H1 (cell line): ENCODE measurements at regions not wholly inside any gene's neighbourhood (a gene's known extent, or its start where the extent isn't known, plus 50 kb on each side); places are given as distances from the start of the nearest gene placed in this dataset.
A peak's percentile ranks its signal among the peaks of the same experiment; 100 is the strongest.

Experiments
- CTCF ChIA-PET: fragments of 300-600 bp; sonication (Branson Sonifier 250); formaldehyde crosslinking; loops from one replicate; lab custom pipeline; 2021; ENCODE audit not compliant: partially characterized antibody; lab: Charles Lee
- POLR2A ChIA-PET: fragments of 300-600 bp; sonication (Branson Sonifier 250); formaldehyde crosslinking; loops from one replicate; lab custom pipeline; 2021; ENCODE audit warnings: inconsistent platforms; ENCODE audit not compliant: partially characterized antibody; lab: Charles Lee
- DNase-seq, 2 experiments: peaks; one replicate each; pipeline versions ENCODE4 v3.0.0 to v3.0.0-alpha.2; 2010 to 2022; ENCODE audit warnings: low spot score in 2 of 2, low read depth in 1 of 2, mixed read lengths in 1 of 2
- FAIRE-seq: peaks from 2 replicates; lab custom pipeline; 2011; peaks lifted over from hg19 to GRCh38; lab: Jason Lieb, UNC
- H2AFZ ChIP-seq: 2 replicates; pipeline ENCODE4 v1.8.1; 2012; ENCODE audit warnings: low read length, inconsistent platforms
- H2AK5ac ChIP-seq: 2 replicates; pipeline ENCODE4 v1.6.1; 2013; ENCODE audit warnings: low read depth, low read length
- H2BK120ac ChIP-seq: replicated peaks from 2 replicates; pipeline ENCODE3; 2013; ENCODE audit warnings: low read depth, low read length, inconsistent platforms
- H2BK12ac ChIP-seq: 2 replicates; pipeline ENCODE4 v1.6.1; 2013; ENCODE audit warnings: low read depth, low read length
- H2BK15ac ChIP-seq: 2 replicates; pipeline ENCODE4 v1.6.1; 2013; ENCODE audit warnings: low read length
- H2BK20ac ChIP-seq: 2 replicates; pipeline ENCODE4 v1.6.1; 2013; ENCODE audit warnings: low read length
- H2BK5ac ChIP-seq: 2 replicates; pipeline ENCODE4 v1.6.1; 2013; ENCODE audit warnings: low read depth, low read length
- H3K14ac ChIP-seq: 2 replicates; pipeline ENCODE4 v1.6.1; 2013; ENCODE audit warnings: inconsistent platforms; ENCODE audit not compliant: insufficient read length
- H3K18ac ChIP-seq: 2 replicates; pipeline ENCODE4 v1.6.1; 2013; ENCODE audit warnings: low read length; ENCODE audit errors: extremely low read depth
- H3K23ac ChIP-seq: 2 replicates; pipeline ENCODE4 v1.6.1; 2013; ENCODE audit warnings: inconsistent platforms; ENCODE audit not compliant: insufficient read length
- H3K23me2 ChIP-seq: 2 replicates; pipeline ENCODE4 v1.6.1; 2013; ENCODE audit warnings: low read depth, low read length
- H3K27ac ChIP-seq: 2 replicates; pipeline ENCODE4 v1.6.1; 2011; ENCODE audit warnings: low read depth, low read length, inconsistent platforms
- H3K27me3 ChIP-seq, 4 experiments: replicated peaks in 1 of 4; 1 replicate in 1 of 4; 2 replicates in 3 of 4; pipeline versions ENCODE4 v1.6.1 to v1.8.1; 2011 to 2013; ENCODE audit warnings: low read length in 3 of 4, mild to moderate bottlenecking in 3 of 4, inconsistent platforms in 2 of 4, mixed read lengths in 2 of 4, moderate library complexity in 1 of 4; ENCODE audit not compliant: control insufficient read depth in 3 of 4, insufficient read depth in 3 of 4; ENCODE audit errors: extremely low read depth in 1 of 4
- H3K36me3 ChIP-seq, 4 experiments: 2 replicates each; pipeline versions ENCODE4 v1.6.1 to v1.8.1; 2011 to 2013; ENCODE audit warnings: mild to moderate bottlenecking in 4 of 4, low read length in 3 of 4, moderate library complexity in 2 of 4, control low read depth in 1 of 4, inconsistent platforms in 1 of 4; ENCODE audit not compliant: insufficient read depth in 4 of 4, control insufficient read depth in 2 of 4
- H3K4ac ChIP-seq: replicated peaks from 2 replicates; pipeline ENCODE3; 2013; ENCODE audit warnings: low read length, low read depth, mixed read lengths, inconsistent platforms; ENCODE audit not compliant: insufficient read length
- H3K4me1 ChIP-seq, 4 experiments: replicated peaks in 1 of 4; 1 replicate in 1 of 4; 2 replicates in 3 of 4; pipeline versions ENCODE4 v1.6.1 to v1.8.1; 2011 to 2013; ENCODE audit warnings: low read length in 3 of 4, inconsistent platforms in 2 of 4, mixed read lengths in 1 of 4; ENCODE audit not compliant: insufficient read depth in 4 of 4, control insufficient read depth in 3 of 4
- H3K4me2 ChIP-seq, 2 experiments: 2 replicates each; pipeline versions ENCODE4 v1.6.1 to v1.8.1; 2011 to 2013; ENCODE audit warnings: low read depth in 2 of 2, low read length in 2 of 2, control low read depth in 1 of 2, inconsistent platforms in 1 of 2, mild to moderate bottlenecking in 1 of 2; ENCODE audit not compliant: insufficient read depth in 1 of 2
- H3K4me3 ChIP-seq, 4 experiments: fragments of 200-600, 300-600 bp in 1 of 4; sonication (generic), shearing (Covaris generic), sonication (Bioruptor Twin) in 1 of 4; 2 replicates each; pipeline versions ENCODE4 v1.5.1 to v1.8.1; 2011 to 2016; ENCODE audit warnings: low read length in 4 of 4, low read depth in 3 of 4, control low read depth in 2 of 4, inconsistent platforms in 2 of 4, mild to moderate bottlenecking in 2 of 4, mixed read lengths in 1 of 4, moderate library complexity in 1 of 4; ENCODE audit not compliant: insufficient read depth in 2 of 4; ENCODE audit errors: extremely low read depth in 1 of 4
- H3K56ac ChIP-seq: replicated peaks from 2 replicates; pipeline ENCODE3; 2013; ENCODE audit warnings: low read depth, mild to moderate bottlenecking, mixed read lengths, low read length, inconsistent platforms; ENCODE audit not compliant: insufficient read length
- H3K79me1 ChIP-seq: 2 replicates; pipeline ENCODE4 v1.6.1; 2013; ENCODE audit warnings: low read depth, low read length, control low read depth
- H3K79me2 ChIP-seq, 2 experiments: 2 replicates each; pipeline versions ENCODE4 v1.6.1 to v1.8.1; 2012 to 2013; ENCODE audit warnings: low read length in 2 of 2, mild to moderate bottlenecking in 2 of 2, inconsistent platforms in 1 of 2; ENCODE audit not compliant: insufficient read depth in 2 of 2, control insufficient read depth in 1 of 2
- H3K9ac ChIP-seq, 4 experiments: replicated peaks in 1 of 4; 1 replicate in 1 of 4; 2 replicates in 3 of 4; pipeline versions ENCODE4 v1.6.1 to v1.8.1; 2011 to 2013; ENCODE audit warnings: low read depth in 3 of 4, low read length in 3 of 4, control low read depth in 2 of 4, mild to moderate bottlenecking in 2 of 4, moderate library complexity in 2 of 4, inconsistent platforms in 1 of 4; ENCODE audit errors: extremely low read depth in 1 of 4
- H3K9me3 ChIP-seq, 2 experiments: 2 replicates each; pipeline versions ENCODE4 v1.6.1 to v1.8.1; 2012 to 2013; ENCODE audit warnings: mild to moderate bottlenecking in 2 of 2, moderate library complexity in 2 of 2, control low read depth in 1 of 2, inconsistent platforms in 1 of 2, low read depth in 1 of 2, low read length in 1 of 2, mixed read lengths in 1 of 2; ENCODE audit not compliant: insufficient read depth in 2 of 2
- H4K20me1 ChIP-seq, 2 experiments: replicated peaks in 1 of 2; 2 replicates each; pipeline versions ENCODE3 to v1.8.1; 2011 to 2013; ENCODE audit warnings: inconsistent platforms in 2 of 2, low read length in 2 of 2, mild to moderate bottlenecking in 1 of 2; ENCODE audit not compliant: insufficient read depth in 2 of 2, control insufficient read depth in 1 of 2
- H4K5ac ChIP-seq: 2 replicates; pipeline ENCODE4 v1.6.1; 2013; ENCODE audit warnings: low read length, low read depth, mixed read lengths, inconsistent platforms; ENCODE audit not compliant: insufficient read length
- H4K8ac ChIP-seq: 2 replicates; pipeline ENCODE4 v1.8.0; 2013; ENCODE audit warnings: mild to moderate bottlenecking, moderate library complexity, low read length, inconsistent platforms; ENCODE audit not compliant: insufficient read depth; ENCODE audit errors: extremely low read depth
- H4K91ac ChIP-seq: replicated peaks from 2 replicates; pipeline ENCODE3; 2013; ENCODE audit warnings: low read length, mixed read lengths, inconsistent platforms; ENCODE audit not compliant: insufficient read length
- CHD1 ChIP-seq: IDR thresholded peaks from 2 replicates; pipeline ENCODE4 v1.6.1; 2012; ENCODE audit warnings: low read depth, low read length, improper control_type of control experiment
- RFX5 ChIP-seq: IDR thresholded peaks from 2 replicates; pipeline ENCODE4 v1.6.1; 2011; ENCODE audit warnings: low read depth, low read length, improper control_type of control experiment, borderline replicate concordance
- WGBS, 2 experiments: shearing (Covaris generic) in 1 of 2; methylation state at CpG; one replicate each; pipeline versions ENCODE4 v1.1.6 to v1.1.7; 2013 to 2015; ENCODE audit warnings: low lambda C conversion rate in 2 of 2, mixed read lengths in 2 of 2, inconsistent platforms in 1 of 2, low coverage in 1 of 2, missing lambda C conversion rate in 1 of 2; ENCODE audit not compliant: insufficient replicate concordance in 2 of 2, insufficient coverage in 1 of 2, insufficient read length in 1 of 2; ENCODE audit errors: extremely low coverage in 1 of 2, missing lambda C conversion rate in 1 of 2; 5-methylcytosine and 5-hydroxymethylcytosine counted together

DNA sequence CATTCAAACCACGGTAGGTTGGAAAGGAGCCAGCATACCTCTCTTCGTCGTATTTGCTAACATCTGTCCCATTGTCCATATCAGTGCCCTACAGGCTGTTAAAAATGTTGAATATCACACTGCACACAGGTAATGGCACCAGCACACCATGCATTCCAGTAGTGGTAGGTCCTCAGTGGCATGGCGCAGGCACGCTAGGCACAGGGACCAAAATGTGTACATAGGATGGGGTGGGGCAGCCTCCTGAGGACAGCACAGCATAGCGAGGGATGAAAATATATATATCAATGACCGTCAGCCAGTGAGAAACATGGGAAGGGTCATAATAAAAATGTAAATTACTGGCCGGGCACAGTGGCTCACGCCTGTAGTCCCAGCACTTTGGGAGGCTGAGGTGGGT, 99.9 kb upstream of the CTBP2 start:
- no peak overlapping the region for H3K23ac ChIP-seq
- H2BK5ac ChIP-seq, result no peak overlapping the region
- DNase-seq (peak in 1 of 2 experiments; percentile 14), FAIRE-seq (no peak)
- no peak overlapping the region for H2AFZ ChIP-seq
- ChIA-PET POLR2A (no interaction called here), CTCF (no interaction called here)
- no peaks in the 10 kb centered on the region for H4K20me1 ChIP-seq
- H2BK15ac ChIP-seq, result no peak overlapping the region
- H2BK20ac ChIP-seq, result no peak overlapping the region
- H4K8ac ChIP-seq, result no peak overlapping the region
- no peak overlapping the region for H3K14ac ChIP-seq
- no peak overlapping the region for H4K91ac ChIP-seq
- no peak overlapping the region for H3K4me3 ChIP-seq
- no peaks in the 10 kb centered on the region for H3K27me3 ChIP-seq
- no peak overlapping the region for H3K27ac ChIP-seq
- H3K4me1 ChIP-seq, result peaks cover 0 to 2% (median 0%) of the 10 kb centered on the region in 4 experiments; a peak in 2 of 7 replicates
- WGBS, 2 experiments, result 97% methylated on average over 9 of the region's 9 CpGs; no CpG with 5 or more reads in 1 of the 2 experiments
- H3K4me2 ChIP-seq, result no peak overlapping the region
- no peaks in the 10 kb centered on the region for H3K79me2 ChIP-seq
- no peak overlapping the region for H3K18ac ChIP-seq
- H2AK5ac ChIP-seq, result no peak overlapping the region
- H3K9ac ChIP-seq, result no peak overlapping the region
- TF ChIP-seq CHD1, result no peak
- TF ChIP-seq RFX5, result no peak
- H4K5ac ChIP-seq, result no peak overlapping the region
- no peak overlapping the region for H3K4ac ChIP-seq
- no peaks in the 10 kb centered on the region for H3K79me1 ChIP-seq
- no peak overlapping the region for H2BK12ac ChIP-seq
- no peaks in the 10 kb centered on the region for H3K36me3 ChIP-seq
- no peaks in the 10 kb centered on the region for H3K23me2 ChIP-seq
- no peaks in the 10 kb centered on the region for H3K9me3 ChIP-seq
- no peak overlapping the region for H3K56ac ChIP-seq
- H2BK120ac ChIP-seq, result no peak overlapping the region
